ENCODE measurements at regions not wholly inside any gene's neighbourhood (a gene's known extent, or its start where the extent isn't known, plus 50 kb on each side); places are given as distances from the start of the nearest gene placed in this dataset.

GRCh38 chr17:51387986-51388385 lies 127.6 kb downstream of the UTP18 start:
- intact Hi-C loops (cut with micrococcal nuclease) (no loop called here), in situ Hi-C loops (cut with MboI) (no loop called here)
- Histone ChIP-seq H3K27me3 (ENCODE audit: control insufficient read depth in 2 of 2, insufficient read depth in 2 of 2, low read length in 2 of 2) (peaks cover 13 to 44% of the 10 kb centered on the region in 2 experiments), H3K4me1 (replicated peaks in 1 of 2; ENCODE audit: control insufficient read depth in 2 of 2, insufficient read depth in 2 of 2, low read length in 2 of 2) (no peaks in the 10 kb centered on the region; a peak in 1 of 5 replicates), H3K9me1 (ENCODE audit: control insufficient read depth, insufficient read depth, low read length) (no peaks in the 10 kb centered on the region), H3K9ac (ENCODE audit: insufficient read depth in 1 of 2, low read depth in 2 of 2, low read length in 2 of 2) (no peak overlapping the region), H3K4me3 (no peak overlapping the region), H4K20me1 (replicated peaks; ENCODE audit: control insufficient read depth, insufficient read depth, low read length) (no peaks in the 10 kb centered on the region), H3K36me3 (ENCODE audit: control insufficient read depth, insufficient read depth, low read length) (no peaks in the 10 kb centered on the region), H2AFZ (ENCODE audit: low read depth, low read length) (no peak overlapping the region), H3K9me3 (replicated peaks; ENCODE audit: control insufficient read depth, insufficient read depth, low read depth, low read length) (no peaks in the 10 kb centered on the region), H3K79me2 (ENCODE audit: control insufficient read depth, insufficient read depth, low read length) (no peaks in the 10 kb centered on the region), H3K27ac (ENCODE audit: extremely low read depth, low read depth, low read length) (no peak overlapping the region), H3K4me2 (ENCODE audit: insufficient read depth, low read length) (no peak overlapping the region)
- DNase-seq (ENCODE audit: extremely low read depth in 1 of 4, low spot score in 3 of 4) (no peak), ATAC-seq (no peak), FAIRE-seq (no peak)
- CTCF ChIA-PET (ENCODE audit: low intra/inter-chr PET ratio): no interaction called here
- POLR2A ChIA-PET: no interaction called here
- no TSS peak for BruUV-seq (replicated peaks)
- WGBS (ENCODE audit: insufficient coverage, low coverage, missing lambda C conversion rate): 0% methylated on average over 2 of the region's 2 CpGs
- TF ChIP-seq MAFK (IDR thresholded peaks at IDR 0.05; ENCODE audit: low read length) (0 out of 2 replicates have a peak, but pooled peaks have one; percentile 8), ZNF584 (CRISPR knock-in tag; IDR thresholded peaks at IDR 0.05; ENCODE audit: low read depth) (no peak), C11orf30 (IDR thresholded peaks at IDR 0.05; ENCODE audit: low read depth) (peak; percentile 41; the same call in 1 of the 2 replicates), SRSF1 (IDR thresholded peaks at IDR 0.05; ENCODE audit: low read depth, low read length) (no peak), HDGF (IDR thresholded peaks at IDR 0.05) (no peak), GTF2A2 (tag; IDR thresholded peaks at IDR 0.05) (no peak), ZFX (CRISPR knock-in tag; IDR thresholded peaks at IDR 0.05) (no peak), ZNF134 (CRISPR knock-in tag; conservative IDR thresholded peaks at IDR 0.05) (no peak), ZNF316 (IDR thresholded peaks at IDR 0.05) (peak; percentile 49), ZNF274 (IDR thresholded peaks at IDR 0.05; ENCODE audit: borderline replicate concordance, low read depth, low read length) (no peak), FOXM1 (IDR thresholded peaks at IDR 0.05; ENCODE audit: low read depth) (no peak), FOXM1 (CRISPR knock-in tag; IDR thresholded peaks at IDR 0.05; ENCODE audit: low read depth) (no peak), THRAP3 (IDR thresholded peaks at IDR 0.05; ENCODE audit: borderline replicate concordance) (no peak), MAFG (tag; conservative IDR thresholded peaks at IDR 0.05) (0 out of 2 replicates have a peak, but pooled peaks have one; percentile 23), ZNF217 (CRISPR knock-in tag; IDR thresholded peaks at IDR 0.05) (no peak), SUPT5H (IDR thresholded peaks at IDR 0.05) (no peak), ELF4 (CRISPR knock-in tag; IDR thresholded peaks at IDR 0.05) (no peak)
- TF ChIP-seq, protein P1, sequence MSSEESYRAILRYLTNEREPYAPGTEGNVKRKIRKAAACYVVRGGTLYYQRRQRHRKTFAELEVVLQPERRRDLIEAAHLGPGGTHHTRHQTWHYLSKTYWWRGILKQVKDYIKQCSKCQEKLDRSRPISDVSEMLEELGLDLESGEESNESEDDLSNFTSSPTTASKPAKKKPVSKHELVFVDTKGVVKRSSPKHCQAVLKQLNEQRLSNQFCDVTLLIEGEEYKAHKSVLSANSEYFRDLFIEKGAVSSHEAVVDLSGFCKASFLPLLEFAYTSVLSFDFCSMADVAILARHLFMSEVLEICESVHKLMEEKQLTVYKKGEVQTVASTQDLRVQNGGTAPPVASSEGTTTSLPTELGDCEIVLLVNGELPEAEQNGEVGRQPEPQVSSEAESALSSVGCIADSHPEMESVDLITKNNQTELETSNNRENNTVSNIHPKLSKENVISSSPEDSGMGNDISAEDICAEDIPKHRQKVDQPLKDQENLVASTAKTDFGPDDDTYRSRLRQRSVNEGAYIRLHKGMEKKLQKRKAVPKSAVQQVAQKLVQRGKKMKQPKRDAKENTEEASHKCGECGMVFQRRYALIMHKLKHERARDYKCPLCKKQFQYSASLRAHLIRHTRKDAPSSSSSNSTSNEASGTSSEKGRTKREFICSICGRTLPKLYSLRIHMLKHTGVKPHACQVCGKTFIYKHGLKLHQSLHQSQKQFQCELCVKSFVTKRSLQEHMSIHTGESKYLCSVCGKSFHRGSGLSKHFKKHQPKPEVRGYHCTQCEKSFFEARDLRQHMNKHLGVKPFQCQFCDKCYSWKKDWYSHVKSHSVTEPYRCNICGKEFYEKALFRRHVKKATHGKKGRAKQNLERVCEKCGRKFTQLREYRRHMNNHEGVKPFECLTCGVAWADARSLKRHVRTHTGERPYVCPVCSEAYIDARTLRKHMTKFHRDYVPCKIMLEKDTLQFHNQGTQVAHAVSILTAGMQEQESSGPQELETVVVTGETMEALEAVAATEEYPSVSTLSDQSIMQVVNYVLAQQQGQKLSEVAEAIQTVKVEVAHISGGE (CRISPR knock-in tag; IDR thresholded peaks at IDR 0.05): no peak
- TF ChIP-seq, protein P2, sequence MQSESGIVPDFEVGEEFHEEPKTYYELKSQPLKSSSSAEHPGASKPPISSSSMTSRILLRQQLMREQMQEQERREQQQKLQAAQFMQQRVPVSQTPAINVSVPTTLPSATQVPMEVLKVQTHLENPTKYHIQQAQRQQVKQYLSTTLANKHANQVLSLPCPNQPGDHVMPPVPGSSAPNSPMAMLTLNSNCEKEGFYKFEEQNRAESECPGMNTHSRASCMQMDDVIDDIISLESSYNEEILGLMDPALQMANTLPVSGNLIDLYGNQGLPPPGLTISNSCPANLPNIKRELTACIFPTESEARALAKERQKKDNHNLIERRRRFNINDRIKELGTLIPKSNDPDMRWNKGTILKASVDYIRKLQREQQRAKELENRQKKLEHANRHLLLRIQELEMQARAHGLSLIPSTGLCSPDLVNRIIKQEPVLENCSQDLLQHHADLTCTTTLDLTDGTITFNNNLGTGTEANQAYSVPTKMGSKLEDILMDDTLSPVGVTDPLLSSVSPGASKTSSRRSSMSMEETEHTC (IDR thresholded peaks at IDR 0.05): no peak
